HEK293T (cell line): ENCODE measurements at regions not wholly inside any gene's neighbourhood (a gene's known extent, or its start where the extent isn't known, plus 50 kb on each side); places are given as distances from the start of the nearest gene placed in this dataset.
"Not testable (repeated sequence)": the region's sequence is repeated elsewhere in the genome, so short reads cannot be mapped to it uniquely, and the experiment has no call there.

Source experiments
- CTCF ChIA-PET: fragments of 350-600 bp; formaldehyde crosslinking; extraction: SDS; loops from one replicate; lab custom pipeline; 2021; ENCODE audit warnings: antibody characterized with exemption, inconsistent platforms; lab: Yijun Ruan, JAX
- POLR2A ChIA-PET: fragments of 350-600 bp; formaldehyde crosslinking; extraction: SDS; loops from one replicate; lab custom pipeline; 2020; ENCODE audit warnings: antibody characterized with exemption, inconsistent platforms; lab: Yijun Ruan, JAX
- DNase-seq: peaks from one replicate; pipeline ENCODE4 v3.0.0; 2012; ENCODE audit warnings: mixed read lengths; ENCODE audit errors: extremely low spot score
- ARNT ChIP-seq: fragments of 450-650 bp; IDR thresholded peaks from 2 replicates; pipeline ENCODE4 v1.6.1; 2017; ENCODE audit warnings: mild to moderate bottlenecking
- BHLHE40 ChIP-seq: fragments of 450-650 bp; IDR thresholded peaks from 2 replicates; pipeline ENCODE4 v1.6.1; 2016; ENCODE audit warnings: mild to moderate bottlenecking, moderate library complexity, borderline replicate concordance
- CTBP1 ChIP-seq: fragments of 450-650 bp; IDR thresholded peaks from 2 replicates; pipeline ENCODE4 v1.6.1; 2016; ENCODE audit warnings: borderline replicate concordance
- ELF4 ChIP-seq: fragments of 450-650 bp; IDR thresholded peaks from 2 replicates; pipeline ENCODE4 v1.6.1; 2017; ENCODE audit warnings: antibody characterized with exemption
- FOXA1 ChIP-seq: fragments of 450-650 bp; IDR thresholded peaks from 2 replicates; pipeline ENCODE4 v1.6.1; 2016; ENCODE audit warnings: mild to moderate bottlenecking
- FOXK2 ChIP-seq: fragments of 450-650 bp; IDR thresholded peaks from 2 replicates; pipeline ENCODE4 v1.6.1; 2016; ENCODE audit warnings: mild to moderate bottlenecking
- FOXM1 ChIP-seq: fragments of 450-650 bp; IDR thresholded peaks from 2 replicates; pipeline ENCODE4 v1.6.1; 2017; ENCODE audit warnings: mild to moderate bottlenecking, borderline replicate concordance
- HDGF ChIP-seq: fragments of 450-650 bp; IDR thresholded peaks from 2 replicates; pipeline ENCODE4 v1.6.1; 2017; ENCODE audit warnings: antibody characterized with exemption, borderline replicate concordance
- L3MBTL2 ChIP-seq: fragments of 450-650 bp; conservative IDR thresholded peaks from 2 replicates; pipeline ENCODE4 v1.6.1; 2016; ENCODE audit warnings: mild to moderate bottlenecking
- LEF1 ChIP-seq: fragments of 450-650 bp; IDR thresholded peaks from 2 replicates; pipeline ENCODE4 v1.6.1; 2017; ENCODE audit warnings: mild to moderate bottlenecking, borderline replicate concordance
- NFRKB ChIP-seq: fragments of 450-650 bp; IDR thresholded peaks from 2 replicates; pipeline ENCODE4 v1.6.1; 2016; ENCODE audit warnings: mild to moderate bottlenecking, moderate library complexity
- PKNOX1 ChIP-seq: fragments of 450-650 bp; IDR thresholded peaks from 2 replicates; pipeline ENCODE4 v1.6.1; 2016
- SP1 ChIP-seq: fragments of 450-650 bp; IDR thresholded peaks from 2 replicates; pipeline ENCODE4 v1.6.1; 2017
- SUZ12 ChIP-seq: fragments of 450-650 bp; IDR thresholded peaks from 2 replicates; pipeline ENCODE4 v1.6.1; 2016; ENCODE audit warnings: mild to moderate bottlenecking
- TARDBP ChIP-seq: fragments of 450-650 bp; IDR thresholded peaks from 2 replicates; pipeline ENCODE4 v1.6.1; 2016
- ZNF384 ChIP-seq: fragments of 450-650 bp; IDR thresholded peaks from 2 replicates; pipeline ENCODE4 v1.6.1; 2016

- DNase-seq = no peak
- TF ChIP-seq BHLHE40 = no peak
- TF ChIP-seq HDGF = no peak
- TF ChIP-seq ZNF384 = no peak
- no peak for TF ChIP-seq ELF4
- TF ChIP-seq PKNOX1 = no peak
- TF ChIP-seq FOXM1 = no peak
- no peak for TF ChIP-seq TARDBP
- TF ChIP-seq ARNT = no peak
- POLR2A ChIA-PET = no interaction called here
- CTCF ChIA-PET = no interaction called here
Measured at GRCh38 chr1:182159443-182159842, 97.9 kb upstream of the ZNF648 start.

- TF ChIP-seq ARNT (no peak), L3MBTL2 (no peak), SUZ12 (no peak), HDGF (no peak), CTBP1 (no peak), SP1 (no peak), LEF1 (no peak), FOXA1 (no peak), TARDBP (no peak), NFRKB (no peak), ELF4 (no peak), PKNOX1 (no peak), FOXK2 (no peak), BHLHE40 (no peak), ZNF384 (no peak), FOXM1 (no peak)
- ChIA-PET CTCF (no interaction called here), POLR2A (no interaction called here)
- no peak for DNase-seq
Measured at GRCh38 chr1:182157187-182157586, 95.7 kb upstream of the ZNF648 start.

DNA sequence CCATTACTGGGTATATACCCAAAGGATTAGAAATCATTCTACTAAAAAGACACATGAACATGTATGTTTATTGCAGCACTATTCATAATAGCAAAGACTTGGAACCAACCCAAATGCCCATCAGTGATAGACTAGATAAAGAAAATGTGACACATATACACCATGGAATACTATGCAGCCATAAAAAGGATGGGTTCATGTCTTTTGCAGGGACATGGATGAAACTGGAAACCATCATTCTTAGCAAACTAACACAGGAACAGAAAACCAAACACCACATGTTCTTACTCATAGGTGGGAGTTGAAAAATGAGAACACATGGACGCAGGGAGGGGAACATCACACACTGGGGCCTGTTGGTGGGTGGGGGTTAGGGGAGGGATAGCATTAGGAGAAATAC is 92.9 kb upstream of the ZNF648 start:
- DNase-seq, POLR2A ChIA-PET: not testable (repeated sequence)
- CTCF ChIA-PET = interaction anchor here (1.4 kb wide), 1 partner anchor 11 kb away, joined by 6 read pairs; no protein-coding TSS in a partner anchor

DNA sequence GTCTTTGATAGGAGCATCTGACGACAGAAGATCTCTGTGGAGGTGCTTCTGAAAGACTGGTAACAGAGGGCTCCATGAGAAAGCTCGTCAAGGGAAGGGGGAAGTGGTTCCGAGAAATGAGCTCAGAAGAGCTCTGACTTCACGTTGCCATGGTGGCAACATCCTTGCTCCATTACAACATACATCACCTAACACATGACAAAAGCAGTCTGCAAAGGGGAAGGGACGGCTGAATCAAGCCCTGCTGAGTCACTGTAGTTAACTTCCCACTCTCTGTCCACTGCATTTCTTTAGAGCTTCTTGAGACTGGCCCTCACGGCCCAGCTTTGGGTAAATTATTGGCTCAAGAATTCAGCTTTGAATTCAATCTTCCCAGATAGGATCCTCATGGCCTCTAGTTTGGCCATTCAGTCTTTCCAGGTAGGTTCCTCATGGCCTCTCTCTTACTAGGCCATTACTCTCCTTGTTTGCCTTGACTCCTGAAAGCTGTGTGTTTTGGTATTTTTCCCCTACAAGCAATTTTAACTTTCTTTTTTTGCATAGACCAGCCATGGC is 88.0 kb upstream of the ZNF648 start:
- TF ChIP-seq PKNOX1 (no peak), ZNF384 (no peak), CTBP1 (no peak), NFRKB (no peak), SP1 (no peak), FOXM1 (no peak), FOXK2 (no peak), BHLHE40 (no peak), ELF4 (no peak), SUZ12 (no peak), L3MBTL2 (no peak), FOXA1 (no peak), TARDBP (no peak), LEF1 (no peak)
- POLR2A ChIA-PET = no interaction called here
- no peak for DNase-seq

DNA sequence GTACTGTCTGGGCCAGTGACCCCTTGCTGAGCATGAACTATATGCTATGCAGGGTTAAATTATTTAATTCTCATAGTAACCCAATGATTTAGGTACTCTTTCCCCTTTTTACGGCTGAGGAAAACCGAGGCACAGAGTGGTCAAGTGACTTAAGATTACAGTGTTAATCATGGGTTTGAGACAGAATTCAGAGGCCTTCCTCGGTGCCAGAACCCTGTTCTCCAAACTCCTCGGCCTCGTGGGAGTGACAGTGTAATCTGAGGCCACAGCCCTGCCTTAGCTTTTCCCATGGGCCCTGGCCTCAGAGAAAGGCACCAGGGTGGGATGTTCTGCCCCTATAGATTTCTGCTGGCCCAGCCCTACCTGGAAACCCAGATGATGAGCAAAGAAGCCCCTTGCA is 86.4 kb upstream of the ZNF648 start:
- CTCF ChIA-PET = no interaction called here
- DNase-seq = no peak
- TF ChIP-seq ARNT = no peak
- no peak for TF ChIP-seq CTBP1
- TF ChIP-seq FOXA1 = no peak
- no peak for TF ChIP-seq NFRKB
- TF ChIP-seq SUZ12 = no peak
- TF ChIP-seq ZNF384 = no peak
- TF ChIP-seq SP1 = no peak
- POLR2A ChIA-PET = no interaction called here

More for the DNA sequence above, 88.0 kb upstream of the ZNF648 start:
- CTCF ChIA-PET = no interaction called here

- POLR2A ChIA-PET = interaction anchor here (0.8 kb wide), 1 partner anchor 245 kb away, joined by 3 read pairs; no protein-coding TSS in a partner anchor
- TF ChIP-seq SUZ12 = no peak
- TF ChIP-seq TARDBP = no peak
- TF ChIP-seq L3MBTL2 = no peak
- no peak for TF ChIP-seq FOXM1
- TF ChIP-seq ZNF384 = no peak
- no peak for TF ChIP-seq LEF1
- TF ChIP-seq HDGF = no peak
- no peak for TF ChIP-seq ARNT
- no peak for TF ChIP-seq PKNOX1
- TF ChIP-seq ELF4 = no peak
- TF ChIP-seq NFRKB = no peak
- TF ChIP-seq BHLHE40 = no peak
- CTCF ChIA-PET = interaction anchor here (0.7 to 2.0 kb wide), 2 partner anchors 50 to 211 kb away, joined by 3 to 4 read pairs; no protein-coding TSS in a partner anchor
- DNase-seq = no peak
Measured at GRCh38 chr1:182147136-182147820, 85.8 kb upstream of the ZNF648 start.
